Naive thymus-derived CD8-positive, alpha-beta T cell (primary cell): ENCODE measurements at regions not wholly inside any gene's neighbourhood (a gene's known extent, or its start where the extent isn't known, plus 50 kb on each side); places are given as distances from the start of the nearest gene placed in this dataset.

Experiments
- ATAC-seq, 2 donors: fragments of 150-1000 bp; cut with Tn5 transposase in 1 of 2; sonication (Bioruptor Pico), chemical (Tn5 transposase) in 1 of 2; 1 replicate in 1 of 2; 2 replicates in 1 of 2; pipeline ENCODE4 v1.10.0; 2021; ENCODE audit warnings: mild to moderate bottlenecking in 2 of 2, moderate library complexity in 2 of 2
- POLR2A ChIA-PET: fragments of 350-600 bp; sonication (Branson Sonifier 250); formaldehyde crosslinking; loops from one replicate; lab custom pipeline; 2021; ENCODE audit warnings: antibody characterized with exemption; lab: Charles Lee
- DNase-seq, 10 donors: peaks; one replicate each; pipeline versions ENCODE4 v3.0.0 to v3.0.0-alpha.2; 2020 to 2022
- H3K27ac Mint-ChIP-seq, 10 donors: one replicate each; pipeline ENCODE4 v1.8.0; 2020 to 2022; ENCODE audit warnings: mild to moderate bottlenecking in 10 of 10, mixed read lengths in 10 of 10, moderate library complexity in 4 of 10, inconsistent platforms in 1 of 10
- H3K27me3 Mint-ChIP-seq, 5 donors: one replicate each; pipeline ENCODE4 v1.8.0; 2021 to 2022; ENCODE audit warnings: mixed read lengths in 5 of 5
- H3K36me3 Mint-ChIP-seq, 3 donors: one replicate each; pipeline ENCODE4 v1.8.0; 2020 to 2022; ENCODE audit warnings: mixed read lengths in 3 of 3, mild to moderate bottlenecking in 2 of 3, inconsistent platforms in 1 of 3
- H3K4me1 Mint-ChIP-seq, 4 donors: one replicate each; pipeline ENCODE4 v1.8.0; 2021 to 2022; ENCODE audit warnings: mixed read lengths in 4 of 4
- H3K4me3 Mint-ChIP-seq, 10 donors: one replicate each; pipeline ENCODE4 v1.8.0; 2020 to 2022; ENCODE audit warnings: mild to moderate bottlenecking in 10 of 10, mixed read lengths in 10 of 10, moderate library complexity in 6 of 10, inconsistent platforms in 1 of 10
- H3K9me3 Mint-ChIP-seq, 9 donors: one replicate each; pipeline ENCODE4 v1.8.0; 2020 to 2022; ENCODE audit warnings: mixed read lengths in 9 of 9, mild to moderate bottlenecking in 3 of 9, inconsistent platforms in 1 of 9, moderate library complexity in 1 of 9

- ATAC-seq (no peak), DNase-seq (no peak)
- Mint-ChIP-seq H3K27me3 (no peaks in the 10 kb centered on the region), H3K9me3 (peaks cover 0 to 14% (median 3%) of the 10 kb centered on the region in 9 donors), H3K27ac (no peak overlapping the region), H3K36me3 (no peaks in the 10 kb centered on the region), H3K4me3 (no peak overlapping the region), H3K4me1 (no peaks in the 10 kb centered on the region)
- POLR2A ChIA-PET: no interaction called here
Observed at GRCh38 chr13:85277748-85278147, 521.5 kb downstream of the SLITRK6 start.

- ATAC-seq (no peak), DNase-seq (no peak)
- Mint-ChIP-seq H3K27me3 (peaks cover 0 to 5% (median 0%) of the 10 kb centered on the region in 5 donors), H3K9me3 (peaks cover 0 to 32% (median 7%) of the 10 kb centered on the region in 9 donors), H3K4me1 (no peaks in the 10 kb centered on the region), H3K27ac (no peak overlapping the region), H3K4me3 (no peak overlapping the region), H3K36me3 (no peaks in the 10 kb centered on the region)
- POLR2A ChIA-PET: no interaction called here
Observed at GRCh38 chr13:85266771-85267170, 532.4 kb downstream of the SLITRK6 start.

- POLR2A ChIA-PET: no interaction called here
- Mint-ChIP-seq H3K4me1 (no peaks in the 10 kb centered on the region), H3K27ac (no peak overlapping the region), H3K27me3 (peaks cover 0 to 5% (median 0%) of the 10 kb centered on the region in 5 donors), H3K36me3 (no peaks in the 10 kb centered on the region), H3K9me3 (peaks cover 0 to 27% (median 7%) of the 10 kb centered on the region in 9 donors), H3K4me3 (no peak overlapping the region)
- DNase-seq (no peak), ATAC-seq (no peak)
Observed at GRCh38 chr13:85266331-85266730, 532.9 kb downstream of the SLITRK6 start.

GRCh38 chr13:85265296-85265695 lies 533.9 kb downstream of the SLITRK6 start:
- H3K4me1 Mint-ChIP-seq: no peaks in the 10 kb centered on the region
- no peak overlapping the region for H3K4me3 Mint-ChIP-seq
- ATAC-seq (no peak), DNase-seq (no peak)
- no peak overlapping the region for H3K27ac Mint-ChIP-seq
- no peaks in the 10 kb centered on the region for H3K36me3 Mint-ChIP-seq
- peaks cover 0 to 5% (median 0%) of the 10 kb centered on the region in 5 donors for H3K27me3 Mint-ChIP-seq
- POLR2A ChIA-PET: no interaction called here
- peaks cover 0 to 25% (median 6%) of the 10 kb centered on the region in 9 donors for H3K9me3 Mint-ChIP-seq

- H3K27ac Mint-ChIP-seq: no peak overlapping the region
- H3K4me3 Mint-ChIP-seq: no peak overlapping the region
- peaks cover 0 to 14% (median 0%) of the 10 kb centered on the region in 9 donors for H3K9me3 Mint-ChIP-seq
- no peaks in the 10 kb centered on the region for H3K4me1 Mint-ChIP-seq
- POLR2A ChIA-PET: no interaction called here
- no peak for DNase-seq
- ATAC-seq: no peak
- H3K27me3 Mint-ChIP-seq: peaks cover 0 to 5% (median 0%) of the 10 kb centered on the region in 5 donors
- H3K36me3 Mint-ChIP-seq: no peaks in the 10 kb centered on the region
Observed at GRCh38 chr13:85262499-85262898, 536.7 kb downstream of the SLITRK6 start.

GRCh38 chr13:85261757-85262346 lies 537.4 kb downstream of the SLITRK6 start:
- Mint-ChIP-seq H3K4me1 (no peaks in the 10 kb centered on the region), H3K27ac (no peak overlapping the region), H3K9me3 (peaks cover 0 to 8% (median 0%) of the 10 kb centered on the region in 9 donors), H3K36me3 (no peaks in the 10 kb centered on the region), H3K27me3 (peaks cover 0 to 4% (median 0%) of the 10 kb centered on the region in 5 donors), H3K4me3 (no peak overlapping the region)
- no peak for DNase-seq
- POLR2A ChIA-PET: no interaction called here
- no peak for ATAC-seq

- POLR2A ChIA-PET: no interaction called here
- ATAC-seq (no peak), DNase-seq (no peak)
- no peaks in the 10 kb centered on the region for H3K36me3 Mint-ChIP-seq
- peaks cover 0 to 4% (median 0%) of the 10 kb centered on the region in 9 donors for H3K9me3 Mint-ChIP-seq
- H3K27ac Mint-ChIP-seq: no peak overlapping the region
- no peaks in the 10 kb centered on the region for H3K4me1 Mint-ChIP-seq
- H3K27me3 Mint-ChIP-seq: no peaks in the 10 kb centered on the region
- no peak overlapping the region for H3K4me3 Mint-ChIP-seq
Observed at GRCh38 chr13:85260896-85261295, 538.3 kb downstream of the SLITRK6 start.

GRCh38 chr13:85255978-85256377 lies 543.2 kb downstream of the SLITRK6 start:
- DNase-seq (no peak), ATAC-seq (no peak)
- no peak overlapping the region for H3K4me3 Mint-ChIP-seq
- peaks cover 0 to 11% (median 2%) of the 10 kb centered on the region in 9 donors for H3K9me3 Mint-ChIP-seq
- POLR2A ChIA-PET: no interaction called here
- no peak overlapping the region for H3K27ac Mint-ChIP-seq
- no peaks in the 10 kb centered on the region for H3K27me3 Mint-ChIP-seq
- no peaks in the 10 kb centered on the region for H3K36me3 Mint-ChIP-seq
- H3K4me1 Mint-ChIP-seq: no peaks in the 10 kb centered on the region

GRCh38 chr13:85254641-85255040 lies 544.6 kb downstream of the SLITRK6 start:
- H3K4me1 Mint-ChIP-seq: no peaks in the 10 kb centered on the region
- DNase-seq (no peak), ATAC-seq (no peak)
- no peak overlapping the region for H3K27ac Mint-ChIP-seq
- H3K36me3 Mint-ChIP-seq: no peaks in the 10 kb centered on the region
- no peak overlapping the region for H3K4me3 Mint-ChIP-seq
- H3K27me3 Mint-ChIP-seq: no peaks in the 10 kb centered on the region
- POLR2A ChIA-PET: no interaction called here
- peaks cover 0 to 11% (median 0%) of the 10 kb centered on the region in 9 donors for H3K9me3 Mint-ChIP-seq

- POLR2A ChIA-PET: no interaction called here
- Mint-ChIP-seq H3K27me3 (no peaks in the 10 kb centered on the region), H3K4me1 (no peaks in the 10 kb centered on the region), H3K9me3 (peaks cover 0 to 9% (median 2%) of the 10 kb centered on the region in 9 donors), H3K36me3 (no peaks in the 10 kb centered on the region), H3K27ac (no peak overlapping the region), H3K4me3 (no peak overlapping the region)
- ATAC-seq (no peak), DNase-seq (no peak)
Observed at GRCh38 chr13:85249151-85249550, 550.1 kb downstream of the SLITRK6 start.

- ATAC-seq (no peak), DNase-seq (no peak)
- no peak overlapping the region for H3K4me3 Mint-ChIP-seq
- no peaks in the 10 kb centered on the region for H3K36me3 Mint-ChIP-seq
- H3K4me1 Mint-ChIP-seq: no peaks in the 10 kb centered on the region
- H3K9me3 Mint-ChIP-seq: peaks cover 0 to 9% (median 3%) of the 10 kb centered on the region in 9 donors
- POLR2A ChIA-PET: no interaction called here
- no peak overlapping the region for H3K27ac Mint-ChIP-seq
- H3K27me3 Mint-ChIP-seq: no peaks in the 10 kb centered on the region
Observed at GRCh38 chr13:85247780-85248179, 551.4 kb downstream of the SLITRK6 start.

GRCh38 chr13:85243831-85244230 lies 555.4 kb downstream of the SLITRK6 start:
- no peak overlapping the region for H3K27ac Mint-ChIP-seq
- POLR2A ChIA-PET: no interaction called here
- no peak for ATAC-seq
- H3K9me3 Mint-ChIP-seq: peaks cover 0 to 13% (median 0%) of the 10 kb centered on the region in 9 donors
- no peak overlapping the region for H3K4me3 Mint-ChIP-seq
- no peaks in the 10 kb centered on the region for H3K4me1 Mint-ChIP-seq
- H3K36me3 Mint-ChIP-seq: no peaks in the 10 kb centered on the region
- no peak for DNase-seq
- H3K27me3 Mint-ChIP-seq: no peaks in the 10 kb centered on the region

- no peak overlapping the region for H3K4me3 Mint-ChIP-seq
- no peaks in the 10 kb centered on the region for H3K4me1 Mint-ChIP-seq
- no peak for DNase-seq
- peaks cover 0 to 13% (median 0%) of the 10 kb centered on the region in 9 donors for H3K9me3 Mint-ChIP-seq
- no peaks in the 10 kb centered on the region for H3K36me3 Mint-ChIP-seq
- ATAC-seq: no peak
- H3K27ac Mint-ChIP-seq: no peak overlapping the region
- no peaks in the 10 kb centered on the region for H3K27me3 Mint-ChIP-seq
- POLR2A ChIA-PET: no interaction called here
Observed at GRCh38 chr13:85241060-85241459, 558.2 kb downstream of the SLITRK6 start.

- DNase-seq (no peak), ATAC-seq (no peak)
- Mint-ChIP-seq H3K27me3 (no peaks in the 10 kb centered on the region), H3K36me3 (no peaks in the 10 kb centered on the region), H3K4me1 (no peaks in the 10 kb centered on the region), H3K9me3 (peaks cover 0 to 8% (median 0%) of the 10 kb centered on the region in 9 donors), H3K27ac (no peak overlapping the region), H3K4me3 (no peak overlapping the region)
- POLR2A ChIA-PET: no interaction called here
Observed at GRCh38 chr13:85236413-85236812, 562.8 kb downstream of the SLITRK6 start.
